ENCODE measurements at regions not wholly inside any gene's neighbourhood (a gene's known extent, or its start where the extent isn't known, plus 50 kb on each side); places are given as distances from the start of the nearest gene placed in this dataset.

- no peak for DNase-seq (ENCODE audit: low read depth)
- in situ Hi-C loops (cut with HindIII; ENCODE audit: low pct_unique_long_range_greater_than_20kb, low sequenced_read_pairs) = no loop called here
These were observed 54.8 kb upstream of the DUSP10 start for GRCh38 chr1:221796700-221797099.

GRCh38 chr1:221795380-221795779, 53.5 kb upstream of the DUSP10 start:
- no peak for DNase-seq (ENCODE audit: low read depth)
- in situ Hi-C loops (cut with HindIII; ENCODE audit: low pct_unique_long_range_greater_than_20kb, low sequenced_read_pairs) = no loop called here

GRCh38 chr1:221794935-221795334, 53.0 kb upstream of the DUSP10 start:
- in situ Hi-C loops (cut with HindIII; ENCODE audit: low pct_unique_long_range_greater_than_20kb, low sequenced_read_pairs) = no loop called here
- DNase-seq (ENCODE audit: low read depth) = no peak

GRCh38 chr1:221794079-221794670, 52.3 kb upstream of the DUSP10 start:
- in situ Hi-C loops (cut with HindIII; ENCODE audit: low pct_unique_long_range_greater_than_20kb, low sequenced_read_pairs) = no loop called here
- peak; percentile 25 for DNase-seq (ENCODE audit: low read depth)

GRCh38 chr1:221793439-221794078, 51.7 kb upstream of the DUSP10 start:
- DNase-seq (ENCODE audit: low read depth) = peak; percentile 9
- in situ Hi-C loops (cut with HindIII; ENCODE audit: low pct_unique_long_range_greater_than_20kb, low sequenced_read_pairs) = no loop called here

GRCh38 chr1:221791846-221792245, 50.0 kb upstream of the DUSP10 start:
- in situ Hi-C loops (cut with HindIII; ENCODE audit: low pct_unique_long_range_greater_than_20kb, low sequenced_read_pairs) = no loop called here
- DNase-seq (ENCODE audit: low read depth) = no peak
